ENCODE measurements at regions not wholly inside any gene's neighbourhood (a gene's known extent, or its start where the extent isn't known, plus 50 kb on each side); places are given as distances from the start of the nearest gene placed in this dataset.

DNA sequence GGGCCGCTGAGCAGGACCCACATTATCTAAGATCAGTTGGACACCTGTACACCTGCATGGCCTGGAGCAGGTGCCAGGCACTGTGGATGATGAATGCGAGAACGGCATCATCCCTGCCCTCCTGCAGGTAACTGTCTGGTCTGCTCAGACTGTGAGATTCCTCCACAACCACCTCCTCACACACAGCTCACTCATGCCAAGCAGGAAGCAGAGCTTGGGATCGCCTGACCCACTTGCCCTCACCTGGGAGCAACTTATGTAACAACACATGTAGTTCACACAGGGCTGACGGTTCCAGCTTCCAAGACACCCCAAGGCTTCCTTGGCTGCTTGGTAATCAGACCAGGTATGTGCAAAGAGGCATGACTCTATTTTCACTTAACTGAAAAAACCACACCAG, 359.2 kb downstream of the PREX1 start (continued):
- no peak for TF ChIP-seq REST (IDR thresholded peaks at IDR 0.05; ENCODE audit: low read depth, low read length)
- TF ChIP-seq, protein P1, sequence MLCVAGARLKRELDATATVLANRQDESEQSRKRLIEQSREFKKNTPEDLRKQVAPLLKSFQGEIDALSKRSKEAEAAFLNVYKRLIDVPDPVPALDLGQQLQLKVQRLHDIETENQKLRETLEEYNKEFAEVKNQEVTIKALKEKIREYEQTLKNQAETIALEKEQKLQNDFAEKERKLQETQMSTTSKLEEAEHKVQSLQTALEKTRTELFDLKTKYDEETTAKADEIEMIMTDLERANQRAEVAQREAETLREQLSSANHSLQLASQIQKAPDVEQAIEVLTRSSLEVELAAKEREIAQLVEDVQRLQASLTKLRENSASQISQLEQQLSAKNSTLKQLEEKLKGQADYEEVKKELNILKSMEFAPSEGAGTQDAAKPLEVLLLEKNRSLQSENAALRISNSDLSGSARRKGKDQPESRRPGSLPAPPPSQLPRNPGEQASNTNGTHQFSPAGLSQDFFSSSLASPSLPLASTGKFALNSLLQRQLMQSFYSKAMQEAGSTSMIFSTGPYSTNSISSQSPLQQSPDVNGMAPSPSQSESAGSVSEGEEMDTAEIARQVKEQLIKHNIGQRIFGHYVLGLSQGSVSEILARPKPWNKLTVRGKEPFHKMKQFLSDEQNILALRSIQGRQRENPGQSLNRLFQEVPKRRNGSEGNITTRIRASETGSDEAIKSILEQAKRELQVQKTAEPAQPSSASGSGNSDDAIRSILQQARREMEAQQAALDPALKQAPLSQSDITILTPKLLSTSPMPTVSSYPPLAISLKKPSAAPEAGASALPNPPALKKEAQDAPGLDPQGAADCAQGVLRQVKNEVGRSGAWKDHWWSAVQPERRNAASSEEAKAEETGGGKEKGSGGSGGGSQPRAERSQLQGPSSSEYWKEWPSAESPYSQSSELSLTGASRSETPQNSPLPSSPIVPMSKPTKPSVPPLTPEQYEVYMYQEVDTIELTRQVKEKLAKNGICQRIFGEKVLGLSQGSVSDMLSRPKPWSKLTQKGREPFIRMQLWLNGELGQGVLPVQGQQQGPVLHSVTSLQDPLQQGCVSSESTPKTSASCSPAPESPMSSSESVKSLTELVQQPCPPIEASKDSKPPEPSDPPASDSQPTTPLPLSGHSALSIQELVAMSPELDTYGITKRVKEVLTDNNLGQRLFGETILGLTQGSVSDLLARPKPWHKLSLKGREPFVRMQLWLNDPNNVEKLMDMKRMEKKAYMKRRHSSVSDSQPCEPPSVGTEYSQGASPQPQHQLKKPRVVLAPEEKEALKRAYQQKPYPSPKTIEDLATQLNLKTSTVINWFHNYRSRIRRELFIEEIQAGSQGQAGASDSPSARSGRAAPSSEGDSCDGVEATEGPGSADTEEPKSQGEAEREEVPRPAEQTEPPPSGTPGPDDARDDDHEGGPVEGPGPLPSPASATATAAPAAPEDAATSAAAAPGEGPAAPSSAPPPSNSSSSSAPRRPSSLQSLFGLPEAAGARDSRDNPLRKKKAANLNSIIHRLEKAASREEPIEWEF (IDR thresholded peaks at IDR 0.05; ENCODE audit: insufficient replicate concordance, low read depth, low read length) = no peak
- TF ChIP-seq, protein P2, sequence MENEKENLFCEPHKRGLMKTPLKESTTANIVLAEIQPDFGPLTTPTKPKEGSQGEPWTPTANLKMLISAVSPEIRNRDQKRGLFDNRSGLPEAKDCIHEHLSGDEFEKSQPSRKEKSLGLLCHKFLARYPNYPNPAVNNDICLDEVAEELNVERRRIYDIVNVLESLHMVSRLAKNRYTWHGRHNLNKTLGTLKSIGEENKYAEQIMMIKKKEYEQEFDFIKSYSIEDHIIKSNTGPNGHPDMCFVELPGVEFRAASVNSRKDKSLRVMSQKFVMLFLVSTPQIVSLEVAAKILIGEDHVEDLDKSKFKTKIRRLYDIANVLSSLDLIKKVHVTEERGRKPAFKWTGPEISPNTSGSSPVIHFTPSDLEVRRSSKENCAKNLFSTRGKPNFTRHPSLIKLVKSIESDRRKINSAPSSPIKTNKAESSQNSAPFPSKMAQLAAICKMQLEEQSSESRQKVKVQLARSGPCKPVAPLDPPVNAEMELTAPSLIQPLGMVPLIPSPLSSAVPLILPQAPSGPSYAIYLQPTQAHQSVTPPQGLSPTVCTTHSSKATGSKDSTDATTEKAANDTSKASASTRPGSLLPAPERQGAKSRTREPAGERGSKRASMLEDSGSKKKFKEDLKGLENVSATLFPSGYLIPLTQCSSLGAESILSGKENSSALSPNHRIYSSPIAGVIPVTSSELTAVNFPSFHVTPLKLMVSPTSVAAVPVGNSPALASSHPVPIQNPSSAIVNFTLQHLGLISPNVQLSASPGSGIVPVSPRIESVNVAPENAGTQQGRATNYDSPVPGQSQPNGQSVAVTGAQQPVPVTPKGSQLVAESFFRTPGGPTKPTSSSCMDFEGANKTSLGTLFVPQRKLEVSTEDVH (IDR thresholded peaks at IDR 0.05; ENCODE audit: low read depth, partially characterized antibody) = no peak
